Panc1 (cell line): ENCODE measurements at regions not wholly inside any gene's neighbourhood (a gene's known extent, or its start where the extent isn't known, plus 50 kb on each side); places are given as distances from the start of the nearest gene placed in this dataset.

Experiments used
- ATAC-seq: fragments of 200-7000 bp; cut with Tn5 transposase; 2 replicates; pipeline ENCODE4 v1.9.1; 2020; ENCODE audit warnings: mild to moderate bottlenecking, moderate library complexity
- BruUV-seq: library from RNA; stranded (reverse); fragments of 400-500 nt; replicated peaks from 2 replicates; lab custom pipeline; 2021; lab: Mats Ljungman, UMichigan
- CTCF ChIA-PET: fragments of 300-600 bp; sonication (Branson Sonifier 250); formaldehyde crosslinking; loops from one replicate; lab custom pipeline; 2022; ENCODE audit warnings: antibody characterized with exemption; lab: Charles Lee
- POLR2A ChIA-PET: fragments of 300-600 bp; sonication (Branson Sonifier 250); formaldehyde crosslinking; loops from one replicate; lab custom pipeline; 2022; ENCODE audit warnings: antibody characterized with exemption; lab: Charles Lee
- DNase-seq: peaks from one replicate; pipeline ENCODE4 v3.0.0-alpha.2; 2010; ENCODE audit warnings: low read depth, low spot score
- H3K27ac ChIP-seq: 2 replicates; pipeline ENCODE4 v1.5.1; 2011; ENCODE audit warnings: mild to moderate bottlenecking, low read length, inconsistent platforms
- H3K27me3 ChIP-seq: fragments of 200-500 bp; sonication (Bioruptor generic); 2 replicates; pipeline ENCODE4 v1.6.0; 2014; ENCODE audit warnings: low read length, inconsistent platforms; ENCODE audit not compliant: control insufficient read depth, insufficient read depth
- H3K36me3 ChIP-seq: fragments of 200-500 bp; sonication (Bioruptor generic); 2 replicates; pipeline ENCODE4 v1.5.1; 2014; ENCODE audit warnings: inconsistent platforms, mild to moderate bottlenecking, low read length, moderate library complexity; ENCODE audit not compliant: control insufficient read depth, insufficient read depth
- H3K4me1 ChIP-seq: 2 replicates; pipeline ENCODE4 v1.5.1; 2011; ENCODE audit warnings: inconsistent platforms, mild to moderate bottlenecking, low read length, moderate library complexity; ENCODE audit not compliant: control insufficient read depth, insufficient read depth
- H3K4me3 ChIP-seq, 2 experiments: 2 replicates each; pipeline ENCODE4 v1.5.1; 2011 to 2012; ENCODE audit warnings: low read depth in 2 of 2, low read length in 2 of 2, mild to moderate bottlenecking in 2 of 2, inconsistent platforms in 1 of 2, moderate library complexity in 1 of 2
- H3K9me3 ChIP-seq: fragments of 200-500 bp; sonication (Bioruptor generic); 2 replicates; pipeline ENCODE4 v1.5.1; 2014; ENCODE audit warnings: low read depth, mild to moderate bottlenecking, inconsistent platforms, low read length, moderate library complexity; ENCODE audit not compliant: control insufficient read depth, insufficient read depth
- POLR2AphosphoS5 ChIP-seq: IDR thresholded peaks from 2 replicates; pipeline ENCODE4 v1.6.1; 2012; ENCODE audit warnings: mild to moderate bottlenecking, low read depth, low read length, moderate library complexity
- SIN3A ChIP-seq: IDR thresholded peaks from 2 replicates; pipeline ENCODE4 v1.6.1; 2012; ENCODE audit warnings: low read depth, mild to moderate bottlenecking, low read length, moderate library complexity, borderline replicate concordance; ENCODE audit not compliant: insufficient read depth
- TCF7L2 ChIP-seq: IDR thresholded peaks from 2 replicates; pipeline ENCODE4 v1.6.1; 2011; ENCODE audit warnings: mild to moderate bottlenecking, low read depth, low read length, inconsistent platforms
- in situ Hi-C: cut with HindIII; loops from 2 replicates; pipeline ENCODE4 v1.10.0; 2016; ENCODE audit warnings: low sequenced_read_pairs, low pct_unique_long_range_greater_than_20kb
- intact Hi-C: fragments of 100-400 bp; cut with micrococcal nuclease; formaldehyde crosslinking; loops from one replicate; pipeline ENCODE4 v1.10.0; 2022; ENCODE audit not compliant: unreplicated experiment
- TF ChIP-seq, protein P1 (sequence below): fragments of 450-650 bp; IDR thresholded peaks from 2 replicates; pipeline ENCODE4 v1.5.1; 2017; ENCODE audit warnings: mild to moderate bottlenecking
- TF ChIP-seq, protein P2 (sequence below), 2 experiments: IDR thresholded peaks; 2 replicates each; pipeline ENCODE4 v1.6.1; 2011 to 2012; ENCODE audit warnings: low read depth in 2 of 2, control low read depth in 1 of 2, low read length in 1 of 2, mild to moderate bottlenecking in 1 of 2, moderate library complexity in 1 of 2; ENCODE audit not compliant: insufficient read depth in 1 of 2

DNA sequence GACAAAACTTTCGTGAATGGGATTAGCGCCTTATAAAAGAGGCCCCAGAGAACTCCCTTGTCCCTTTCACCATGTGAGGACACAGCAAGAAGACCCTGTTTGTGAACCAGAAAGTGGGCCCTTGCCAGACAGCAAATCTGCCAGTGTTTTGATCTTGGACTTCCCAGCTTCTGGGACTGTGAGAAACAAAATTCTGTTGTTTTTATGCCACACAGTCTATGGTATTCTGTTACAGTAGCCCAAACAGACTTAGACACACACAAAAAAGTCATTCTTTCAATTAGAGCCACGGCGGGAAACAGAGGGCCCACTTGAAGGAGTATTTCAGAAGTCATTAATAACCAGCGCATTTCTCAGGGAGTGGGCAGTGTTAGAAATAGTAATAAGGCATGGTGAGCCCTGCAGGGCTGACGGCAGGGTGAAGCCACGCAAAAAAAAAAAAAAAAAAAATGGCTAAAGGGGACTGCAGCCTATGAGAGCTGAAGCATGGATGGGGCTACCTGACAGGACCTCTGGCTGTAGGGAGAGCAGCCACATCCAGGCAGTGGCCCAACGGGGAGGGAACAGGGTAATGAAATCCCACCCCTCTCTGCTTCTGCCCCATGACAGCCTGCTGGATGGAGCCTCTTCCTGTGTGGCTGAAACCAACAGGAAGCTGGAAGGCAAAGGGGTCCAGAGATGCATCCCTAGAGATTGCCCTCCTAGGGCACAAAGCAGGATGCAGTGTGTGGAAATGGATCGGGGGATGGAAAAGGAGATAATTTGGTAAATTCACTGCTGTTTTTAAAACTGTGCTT, 189.3 kb downstream of the KCNS3 start:
- BruUV-seq: no TSS peak
- Histone ChIP-seq H3K4me1 (no peaks in the 10 kb centered on the region), H3K27me3 (no peaks in the 10 kb centered on the region), H3K27ac (no peak overlapping the region), H3K36me3 (no peaks in the 10 kb centered on the region), H3K9me3 (no peaks in the 10 kb centered on the region), H3K4me3 (no peak overlapping the region)
- TF ChIP-seq TCF7L2: no peak
- TF ChIP-seq SIN3A: no peak
- TF ChIP-seq, protein P1, sequence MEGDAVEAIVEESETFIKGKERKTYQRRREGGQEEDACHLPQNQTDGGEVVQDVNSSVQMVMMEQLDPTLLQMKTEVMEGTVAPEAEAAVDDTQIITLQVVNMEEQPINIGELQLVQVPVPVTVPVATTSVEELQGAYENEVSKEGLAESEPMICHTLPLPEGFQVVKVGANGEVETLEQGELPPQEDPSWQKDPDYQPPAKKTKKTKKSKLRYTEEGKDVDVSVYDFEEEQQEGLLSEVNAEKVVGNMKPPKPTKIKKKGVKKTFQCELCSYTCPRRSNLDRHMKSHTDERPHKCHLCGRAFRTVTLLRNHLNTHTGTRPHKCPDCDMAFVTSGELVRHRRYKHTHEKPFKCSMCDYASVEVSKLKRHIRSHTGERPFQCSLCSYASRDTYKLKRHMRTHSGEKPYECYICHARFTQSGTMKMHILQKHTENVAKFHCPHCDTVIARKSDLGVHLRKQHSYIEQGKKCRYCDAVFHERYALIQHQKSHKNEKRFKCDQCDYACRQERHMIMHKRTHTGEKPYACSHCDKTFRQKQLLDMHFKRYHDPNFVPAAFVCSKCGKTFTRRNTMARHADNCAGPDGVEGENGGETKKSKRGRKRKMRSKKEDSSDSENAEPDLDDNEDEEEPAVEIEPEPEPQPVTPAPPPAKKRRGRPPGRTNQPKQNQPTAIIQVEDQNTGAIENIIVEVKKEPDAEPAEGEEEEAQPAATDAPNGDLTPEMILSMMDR: no peak
- TF ChIP-seq POLR2AphosphoS5: no peak
- TF ChIP-seq, protein P2, sequence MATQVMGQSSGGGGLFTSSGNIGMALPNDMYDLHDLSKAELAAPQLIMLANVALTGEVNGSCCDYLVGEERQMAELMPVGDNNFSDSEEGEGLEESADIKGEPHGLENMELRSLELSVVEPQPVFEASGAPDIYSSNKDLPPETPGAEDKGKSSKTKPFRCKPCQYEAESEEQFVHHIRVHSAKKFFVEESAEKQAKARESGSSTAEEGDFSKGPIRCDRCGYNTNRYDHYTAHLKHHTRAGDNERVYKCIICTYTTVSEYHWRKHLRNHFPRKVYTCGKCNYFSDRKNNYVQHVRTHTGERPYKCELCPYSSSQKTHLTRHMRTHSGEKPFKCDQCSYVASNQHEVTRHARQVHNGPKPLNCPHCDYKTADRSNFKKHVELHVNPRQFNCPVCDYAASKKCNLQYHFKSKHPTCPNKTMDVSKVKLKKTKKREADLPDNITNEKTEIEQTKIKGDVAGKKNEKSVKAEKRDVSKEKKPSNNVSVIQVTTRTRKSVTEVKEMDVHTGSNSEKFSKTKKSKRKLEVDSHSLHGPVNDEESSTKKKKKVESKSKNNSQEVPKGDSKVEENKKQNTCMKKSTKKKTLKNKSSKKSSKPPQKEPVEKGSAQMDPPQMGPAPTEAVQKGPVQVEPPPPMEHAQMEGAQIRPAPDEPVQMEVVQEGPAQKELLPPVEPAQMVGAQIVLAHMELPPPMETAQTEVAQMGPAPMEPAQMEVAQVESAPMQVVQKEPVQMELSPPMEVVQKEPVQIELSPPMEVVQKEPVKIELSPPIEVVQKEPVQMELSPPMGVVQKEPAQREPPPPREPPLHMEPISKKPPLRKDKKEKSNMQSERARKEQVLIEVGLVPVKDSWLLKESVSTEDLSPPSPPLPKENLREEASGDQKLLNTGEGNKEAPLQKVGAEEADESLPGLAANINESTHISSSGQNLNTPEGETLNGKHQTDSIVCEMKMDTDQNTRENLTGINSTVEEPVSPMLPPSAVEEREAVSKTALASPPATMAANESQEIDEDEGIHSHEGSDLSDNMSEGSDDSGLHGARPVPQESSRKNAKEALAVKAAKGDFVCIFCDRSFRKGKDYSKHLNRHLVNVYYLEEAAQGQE (IDR thresholded peaks at IDR 0.05; ENCODE audit: insufficient read depth in 1 of 2, low read depth in 2 of 2, low read length in 1 of 2): no peak
- POLR2A ChIA-PET: no interaction called here
- CTCF ChIA-PET: no interaction called here
- no peak for ATAC-seq
- intact Hi-C loops (no loop called here), in situ Hi-C loops (no loop called here)
- no peak for DNase-seq

DNA sequence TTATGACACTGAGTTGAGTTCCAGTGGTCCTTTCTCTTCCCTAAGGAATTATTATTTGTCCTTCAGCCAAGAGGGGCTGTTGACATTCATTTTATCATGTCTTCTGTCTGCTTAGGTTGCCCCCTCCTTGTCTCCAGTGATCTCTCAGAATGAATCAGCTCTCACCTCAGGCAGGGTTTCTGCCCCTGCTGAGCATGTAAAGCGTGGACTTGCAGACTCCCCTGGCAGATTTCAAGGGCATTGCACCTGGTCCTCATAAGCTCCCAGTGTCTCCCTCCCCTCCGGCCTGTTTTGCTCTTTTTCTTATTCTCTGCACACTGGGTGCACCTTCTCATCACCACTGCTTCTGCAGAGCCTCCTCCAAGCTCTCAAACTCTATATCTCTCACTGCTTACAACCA, 188.4 kb downstream of the KCNS3 start:
- TF ChIP-seq, protein P1: no peak
- TF ChIP-seq POLR2AphosphoS5: no peak
- no peak for TF ChIP-seq SIN3A
- no peak for TF ChIP-seq TCF7L2
- TF ChIP-seq, protein P2 (IDR thresholded peaks at IDR 0.05; ENCODE audit: insufficient read depth in 1 of 2, low read depth in 2 of 2, low read length in 1 of 2): no peak
- intact Hi-C loops: no loop called here
- in situ Hi-C loops: no loop called here
- no peaks in the 10 kb centered on the region for H3K4me1 ChIP-seq
- DNase-seq (no peak), ATAC-seq (no peak)
- H3K36me3 ChIP-seq: no peaks in the 10 kb centered on the region
- CTCF ChIA-PET: no interaction called here
- no TSS peak for BruUV-seq
- H3K4me3 ChIP-seq: no peak overlapping the region
- POLR2A ChIA-PET: no interaction called here
- no peaks in the 10 kb centered on the region for H3K9me3 ChIP-seq
- H3K27ac ChIP-seq: no peak overlapping the region
- no peaks in the 10 kb centered on the region for H3K27me3 ChIP-seq
